Erythroblast (primary cell): ENCODE measurements at regions not wholly inside any gene's neighbourhood (a gene's known extent, or its start where the extent isn't known, plus 50 kb on each side); places are given as distances from the start of the nearest gene placed in this dataset.

Experiments used
- GATA1 ChIP-seq: IDR thresholded peaks from 2 replicates; pipeline ENCODE4 v1.6.1; 2011; ENCODE audit warnings: low read depth, mild to moderate bottlenecking, control low read depth, low read length, moderate library complexity
- POLR2A ChIP-seq: IDR thresholded peaks from 2 replicates; pipeline ENCODE4 v1.6.1; 2011; ENCODE audit warnings: mild to moderate bottlenecking, low read length

- TF ChIP-seq POLR2A (no peak), GATA1 (no peak)
Measured at GRCh38 chr1:118334506-118334905, 149.5 kb upstream of the SPAG17 start.
